ENCODE measurements at regions not wholly inside any gene's neighbourhood (a gene's known extent, or its start where the extent isn't known, plus 50 kb on each side); places are given as distances from the start of the nearest gene placed in this dataset.

DNA sequence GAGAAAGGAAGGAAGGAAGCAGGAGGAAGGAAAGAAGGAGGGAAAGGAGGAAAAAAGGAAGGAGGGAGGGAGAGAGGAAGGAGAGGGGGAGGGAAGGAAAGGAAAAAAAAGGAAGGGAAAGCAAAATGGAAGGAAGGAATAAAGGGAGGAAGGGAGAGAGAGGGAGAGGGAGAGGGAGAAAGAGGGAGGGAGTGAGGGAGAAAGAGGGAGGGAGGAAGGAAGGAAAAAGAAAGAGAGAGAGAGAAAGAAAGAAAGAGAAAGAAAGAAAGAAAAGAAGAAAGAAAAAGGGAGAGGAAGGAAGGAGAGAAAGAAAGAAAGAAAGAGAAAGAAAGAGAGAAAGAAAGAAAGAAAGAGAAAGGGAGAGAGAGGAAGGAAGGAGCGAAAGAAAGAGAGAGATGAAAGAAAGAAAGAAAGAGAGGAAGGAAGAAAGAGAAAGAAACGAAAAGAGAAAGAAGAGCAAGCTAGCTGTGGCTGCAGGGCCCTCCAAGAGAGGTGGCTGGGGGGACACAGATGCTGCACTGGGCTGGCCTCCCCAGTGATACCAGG, 472.4 kb upstream of the MGMT start:
- no peak for DNase-seq

DNA sequence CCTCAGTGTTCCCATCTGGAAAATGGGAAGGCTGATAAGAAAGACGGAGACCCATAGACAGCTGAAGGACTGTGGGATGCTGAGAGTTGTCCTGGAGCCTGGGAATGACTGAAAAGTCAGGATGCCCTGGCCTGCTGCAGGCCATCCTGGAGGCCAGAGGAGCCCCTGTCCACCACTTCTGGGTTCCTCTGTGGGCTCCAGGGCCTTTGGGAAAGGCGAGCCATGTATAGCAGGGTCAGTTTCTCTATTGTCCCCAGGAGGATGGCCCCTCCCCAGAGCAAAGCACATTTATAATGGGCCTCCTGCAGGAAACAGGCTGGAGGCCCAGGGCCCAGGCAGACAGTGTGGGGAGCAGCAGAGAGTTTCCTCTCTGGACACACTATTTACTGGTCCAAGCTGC, 471.4 kb upstream of the MGMT start:
- DNase-seq: no peak

GRCh38 chr10:128996092-128996491, 470.9 kb upstream of the MGMT start:
- DNase-seq: no peak

- DNase-seq: no peak
Observed at GRCh38 chr10:128998101-128998805, 468.8 kb upstream of the MGMT start.

GRCh38 chr10:129004398-129004797, 462.6 kb upstream of the MGMT start:
- no peak for DNase-seq

- no peak for DNase-seq
Observed at GRCh38 chr10:129005080-129005479, 462.0 kb upstream of the MGMT start.

DNA sequence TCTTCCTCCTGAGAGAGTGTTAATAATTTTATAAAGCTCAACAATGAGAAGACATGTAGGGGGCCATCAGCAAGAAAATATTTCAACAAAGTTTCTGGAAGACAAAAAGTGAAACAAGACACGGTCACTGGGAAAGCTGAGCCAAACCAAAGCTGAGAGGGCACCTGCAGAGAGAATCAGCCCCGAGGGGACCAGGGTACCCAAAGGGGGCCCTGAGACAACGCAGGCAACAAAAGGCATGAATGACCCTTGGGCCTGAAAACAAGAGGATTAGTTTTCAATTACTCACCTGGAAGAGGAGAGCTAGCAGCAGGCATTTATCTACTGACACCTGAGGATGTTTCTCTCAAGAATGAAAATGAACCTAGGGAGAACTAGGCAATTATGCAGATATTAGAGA, 461.2 kb upstream of the MGMT start:
- no peak for DNase-seq

DNA sequence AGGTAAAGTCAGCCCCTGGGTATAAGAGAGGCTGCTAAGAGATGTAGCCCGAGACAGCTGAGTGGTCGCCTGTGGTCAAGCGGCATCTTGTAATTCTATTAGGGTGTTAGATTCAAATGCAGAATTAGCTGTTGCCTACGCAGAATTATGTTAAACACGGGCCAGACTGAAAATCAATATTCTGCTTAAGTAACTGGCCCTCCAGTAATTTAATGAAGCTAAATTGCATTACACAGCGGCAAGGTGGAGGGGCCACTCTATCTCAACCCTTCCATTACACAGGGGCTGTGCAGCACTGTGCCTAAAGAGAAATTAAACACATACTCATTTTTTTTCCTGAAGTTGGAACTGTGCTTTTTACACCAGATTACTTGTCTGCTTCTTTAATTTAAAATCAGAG, 448.5 kb upstream of the MGMT start:
- DNase-seq: no peak

GRCh38 chr10:129020651-129021330, 446.2 kb upstream of the MGMT start:
- no peak for DNase-seq

GRCh38 chr10:129021594-129022304, 445.3 kb upstream of the MGMT start:
- DNase-seq: no peak

GRCh38 chr10:129023082-129023481, 444.0 kb upstream of the MGMT start:
- peak; percentile 32 for DNase-seq

DNA sequence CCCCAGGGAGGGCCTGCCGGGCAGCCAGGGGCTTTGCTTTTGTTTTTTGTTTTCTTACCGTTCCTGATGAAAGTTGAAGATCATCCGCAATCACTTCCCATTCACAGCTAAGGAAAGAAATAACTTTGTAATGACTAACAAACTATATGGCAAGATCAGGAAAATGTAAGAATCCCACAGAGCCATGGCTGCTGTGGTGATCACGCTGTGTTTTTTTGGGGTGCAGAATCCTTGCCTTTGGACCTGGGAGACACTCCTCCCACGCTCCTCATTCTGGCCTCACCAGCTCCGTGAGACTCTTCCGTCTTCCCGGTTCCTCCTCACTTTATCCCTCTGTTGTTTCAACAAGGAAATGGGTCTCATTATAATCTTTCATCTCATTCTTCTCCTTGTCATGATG, 443.0 kb upstream of the MGMT start:
- DNase-seq: no peak

DNA sequence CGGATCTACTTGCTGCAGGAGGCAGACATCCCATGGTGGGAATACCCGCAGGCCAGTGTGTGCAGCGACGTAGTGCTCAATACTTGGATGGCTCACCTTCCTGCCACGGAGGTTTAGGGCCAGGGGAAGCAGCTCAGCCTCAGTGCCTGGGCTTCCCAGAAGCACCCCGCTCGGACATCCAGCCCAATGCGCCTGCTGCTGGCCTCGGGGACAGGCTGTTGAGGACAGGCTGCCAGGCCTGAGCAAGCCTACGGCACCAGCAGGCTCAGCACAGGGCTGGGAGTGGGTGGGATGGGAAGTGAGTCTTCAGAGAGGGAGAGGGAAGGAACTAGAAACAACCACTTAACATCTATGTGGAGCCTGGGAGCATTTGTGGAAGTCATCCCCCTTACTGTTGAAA, 441.3 kb upstream of the MGMT start:
- DNase-seq: no peak

GRCh38 chr10:129027906-129028305, 439.1 kb upstream of the MGMT start:
- peak; percentile 28 for DNase-seq

DNA sequence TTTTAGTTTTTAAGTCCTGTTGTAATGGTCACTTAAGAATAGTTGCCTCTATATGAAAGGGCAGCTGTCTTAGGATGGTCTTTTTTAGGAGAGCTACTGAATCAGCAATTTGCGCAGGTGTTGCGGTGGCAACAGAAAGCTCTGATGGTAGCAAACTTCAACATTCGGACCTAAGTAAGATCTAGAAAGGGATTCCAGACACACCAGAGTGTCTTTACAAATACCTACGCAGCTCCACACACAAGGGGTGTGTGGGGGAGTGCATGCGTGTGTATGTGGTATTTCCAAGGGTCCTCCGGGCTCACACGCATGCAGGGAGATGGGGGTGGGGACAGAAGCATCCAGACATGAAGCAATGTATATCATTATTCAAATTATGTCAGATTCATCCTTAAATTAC, 438.6 kb upstream of the MGMT start:
- DNase-seq: no peak

- no peak for DNase-seq
Observed at GRCh38 chr10:129029051-129029450, 438.0 kb upstream of the MGMT start.

DNA sequence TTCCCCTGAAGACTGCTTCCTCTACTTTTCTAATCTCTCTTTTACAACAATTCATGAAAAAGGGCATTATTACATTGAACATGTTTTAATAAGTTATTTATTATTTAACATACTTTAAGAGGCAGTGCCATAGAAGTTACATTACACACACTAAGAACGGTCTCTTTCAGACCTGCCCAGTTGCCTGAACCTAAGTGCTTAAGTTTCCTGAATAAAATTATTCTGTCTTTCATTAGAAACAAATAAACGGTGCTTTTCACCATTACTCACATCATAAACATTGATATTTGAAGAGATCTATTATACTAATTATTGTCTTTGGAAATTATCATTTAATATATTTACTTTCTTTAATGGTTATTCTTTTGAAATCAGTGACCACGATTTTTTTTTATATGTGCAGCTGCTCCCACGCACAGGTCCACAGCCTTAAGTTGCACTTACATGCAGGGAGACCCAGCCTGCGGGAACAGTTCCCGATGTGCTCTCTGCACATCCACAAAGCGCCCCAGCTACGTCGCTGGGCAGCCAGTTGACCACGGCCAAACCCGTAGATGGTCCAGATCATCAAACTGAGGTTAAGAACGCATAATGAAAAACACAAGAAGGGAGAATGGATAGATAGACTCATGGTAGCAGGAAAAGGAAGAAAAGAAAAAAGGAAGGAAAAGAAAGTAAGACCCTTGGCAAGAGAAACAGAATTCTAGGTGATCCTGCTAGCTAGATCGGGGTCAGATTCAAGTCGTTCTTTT, 437.0 kb upstream of the MGMT start:
- no peak for DNase-seq

GRCh38 chr10:129030603-129030895, 436.5 kb upstream of the MGMT start:
- DNase-seq: no peak

DNA sequence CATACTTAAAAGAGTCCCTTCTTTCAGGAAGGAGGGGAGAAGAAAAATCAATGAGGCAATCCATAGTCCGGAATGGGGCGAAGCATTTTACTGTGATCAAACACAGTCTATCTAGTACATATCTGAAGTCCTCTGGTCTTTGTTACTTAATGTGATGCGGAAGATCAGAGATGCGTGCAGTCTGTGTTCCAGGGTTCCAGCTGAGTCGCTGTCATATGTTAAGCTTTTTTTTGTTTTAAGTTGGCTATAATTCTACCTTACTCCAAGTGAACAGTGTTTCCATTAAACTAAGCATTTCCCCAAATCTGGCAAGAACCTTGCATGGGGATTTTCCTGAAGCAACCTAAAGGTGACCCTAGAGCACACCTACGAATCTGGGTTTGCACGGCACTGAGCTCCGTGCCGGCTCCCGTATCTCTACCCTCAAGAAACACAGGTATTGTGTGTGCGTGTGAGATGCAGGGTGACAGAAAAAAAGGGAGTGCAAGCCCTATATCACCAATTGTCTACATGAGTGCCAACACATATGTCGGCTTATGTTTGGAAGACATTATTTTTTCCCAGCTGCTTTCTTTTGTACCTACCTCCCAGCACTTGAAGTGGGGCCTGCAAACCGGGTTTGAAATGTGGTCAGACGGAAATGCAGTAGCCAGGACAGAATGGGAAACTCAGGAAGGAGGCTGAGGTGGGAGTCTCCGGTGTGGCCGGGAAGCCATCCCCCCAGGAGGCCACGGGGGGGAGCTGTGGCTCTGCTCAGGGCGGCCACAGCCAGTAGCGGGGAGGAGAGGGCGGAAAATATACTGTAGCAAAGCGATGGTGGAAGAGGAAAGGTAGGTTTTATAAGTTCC, 435.8 kb upstream of the MGMT start:
- DNase-seq: peak; percentile 32

GRCh38 chr10:129031844-129032150, 435.2 kb upstream of the MGMT start:
- no peak for DNase-seq

- DNase-seq: no peak
Observed at GRCh38 chr10:129032372-129033313, 434.4 kb upstream of the MGMT start.

All from fibroblast of upper back skin (primary cell).